H54 (cell line): ENCODE measurements at regions not wholly inside any gene's neighbourhood (a gene's known extent, or its start where the extent isn't known, plus 50 kb on each side); places are given as distances from the start of the nearest gene placed in this dataset.

ENCODE experiments used
- DNase-seq: peaks from one replicate; pipeline ENCODE4 v3.0.0; 2011; ENCODE audit warnings: low spot score, mixed read lengths; ENCODE audit not compliant: insufficient read length
- FAIRE-seq: peaks from 3 replicates; lab custom pipeline; 2011; peaks lifted over from hg19 to GRCh38; lab: Jason Lieb, UNC
- POLR2A ChIP-seq: IDR thresholded peaks from 2 replicates; pipeline ENCODE4 v1.6.1; 2011; ENCODE audit warnings: low read depth, mild to moderate bottlenecking, low read length

DNA sequence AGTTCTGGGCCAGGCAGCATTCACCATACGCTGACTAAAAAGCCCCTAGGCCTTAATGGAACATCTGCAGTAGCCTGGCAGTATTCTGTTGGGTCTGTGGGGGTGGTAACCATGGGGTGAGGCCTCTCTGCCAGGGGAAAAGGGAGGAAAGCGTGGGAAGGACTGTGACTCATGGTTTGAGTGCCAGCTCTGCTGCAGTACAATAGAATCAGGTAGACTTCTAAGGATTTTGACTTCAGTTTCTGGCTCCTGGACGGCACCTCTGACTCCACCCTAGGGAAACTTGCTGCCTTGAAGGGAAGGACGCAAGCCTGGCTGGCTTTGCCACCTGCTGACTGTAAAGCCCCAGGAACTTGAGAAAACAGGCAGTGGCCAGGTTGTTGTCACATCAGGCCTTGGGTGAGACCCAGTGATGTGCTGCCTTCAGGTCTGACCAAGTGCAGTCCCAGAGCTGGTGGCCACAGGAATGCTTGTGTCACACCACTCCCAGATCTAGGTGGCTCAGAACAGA is 148.6 kb downstream of the SUCNR1 start:
- DNase-seq (no peak), FAIRE-seq (peak; percentile 98)
- TF ChIP-seq POLR2A: no peak

DNA sequence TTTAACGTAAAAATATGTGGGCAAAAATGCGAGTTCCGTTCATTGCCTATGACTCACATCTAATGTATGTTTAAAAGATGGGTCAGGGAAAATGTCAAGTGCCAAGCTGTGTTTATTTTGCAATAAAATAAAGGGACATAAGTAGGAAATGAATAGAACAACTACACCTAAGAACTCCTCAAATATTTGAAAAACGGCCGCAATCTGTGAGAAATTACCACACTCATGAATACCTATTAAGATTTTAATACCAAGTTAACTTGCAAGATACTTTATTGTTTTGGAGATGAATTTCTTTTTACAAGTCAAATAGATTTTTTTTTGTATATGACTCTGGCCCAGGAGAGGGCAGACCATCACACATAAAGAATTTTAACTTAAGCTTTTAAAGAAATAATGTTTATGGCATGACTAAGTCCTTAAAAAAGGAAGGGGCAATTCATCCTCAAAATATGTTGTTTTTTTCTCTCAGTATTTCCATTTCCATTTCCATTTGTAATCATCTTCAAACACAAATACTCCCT is 152.7 kb downstream of the SUCNR1 start:
- DNase-seq: no peak
- peak; percentile 96 for FAIRE-seq
- no peak for TF ChIP-seq POLR2A

GRCh38 chr3:152030320-152030719 is 156.9 kb downstream of the SUCNR1 start:
- DNase-seq (no peak), FAIRE-seq (no peak)
- no peak for TF ChIP-seq POLR2A

- no peak for DNase-seq
- no peak for TF ChIP-seq POLR2A
- no peak for FAIRE-seq
Observed at GRCh38 chr3:152031321-152031720, 157.9 kb downstream of the SUCNR1 start.

DNA sequence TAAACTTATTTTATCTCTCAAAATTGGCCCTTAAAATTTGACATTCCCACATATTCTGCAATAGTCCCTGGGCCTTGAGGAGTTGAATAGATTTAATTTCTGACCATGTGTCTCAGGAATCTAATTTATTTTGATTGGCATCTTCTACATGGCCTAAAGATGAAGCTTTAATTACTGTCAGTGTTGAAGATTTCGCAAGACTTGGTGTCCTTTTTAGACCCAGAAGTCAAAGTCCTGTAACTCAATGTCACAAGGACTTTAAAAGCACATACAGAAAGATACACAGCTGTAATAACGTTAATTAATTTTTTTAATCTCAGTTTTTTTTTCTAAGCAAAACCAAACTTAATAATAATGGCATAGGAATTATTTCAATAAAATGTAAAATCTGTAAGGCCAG is 163.9 kb downstream of the SUCNR1 start:
- TF ChIP-seq POLR2A: no peak
- FAIRE-seq (no peak), DNase-seq (no peak)

GRCh38 chr3:152037953-152038352 is 164.5 kb downstream of the SUCNR1 start:
- no peak for FAIRE-seq
- TF ChIP-seq POLR2A: no peak
- no peak for DNase-seq

- FAIRE-seq (no peak), DNase-seq (no peak)
- no peak for TF ChIP-seq POLR2A
Observed at GRCh38 chr3:152038490-152038889, 165.0 kb downstream of the SUCNR1 start.

GRCh38 chr3:152039887-152040286 is 166.4 kb downstream of the SUCNR1 start:
- no peak for TF ChIP-seq POLR2A
- FAIRE-seq (no peak), DNase-seq (no peak)

DNA sequence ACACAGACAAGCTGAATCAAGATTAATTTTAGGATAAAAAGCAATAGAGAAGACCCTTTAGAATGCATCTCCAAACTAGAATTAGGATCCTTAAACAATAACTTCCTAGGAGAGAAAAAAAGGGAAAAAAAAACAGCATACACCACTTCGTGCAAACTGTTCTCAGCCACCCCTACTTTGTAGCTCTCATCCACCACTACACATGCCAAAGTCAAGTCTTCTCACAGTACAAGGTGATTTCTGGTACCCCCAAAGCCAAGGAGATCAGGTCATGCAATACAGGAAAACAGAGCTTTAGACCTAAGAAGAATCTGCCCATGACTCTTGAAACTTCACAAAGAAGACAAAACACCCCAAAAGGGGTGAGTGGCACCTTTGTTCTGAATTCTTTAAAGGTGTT is 166.9 kb downstream of the SUCNR1 start:
- FAIRE-seq (no peak), DNase-seq (no peak)
- no peak for TF ChIP-seq POLR2A

DNA sequence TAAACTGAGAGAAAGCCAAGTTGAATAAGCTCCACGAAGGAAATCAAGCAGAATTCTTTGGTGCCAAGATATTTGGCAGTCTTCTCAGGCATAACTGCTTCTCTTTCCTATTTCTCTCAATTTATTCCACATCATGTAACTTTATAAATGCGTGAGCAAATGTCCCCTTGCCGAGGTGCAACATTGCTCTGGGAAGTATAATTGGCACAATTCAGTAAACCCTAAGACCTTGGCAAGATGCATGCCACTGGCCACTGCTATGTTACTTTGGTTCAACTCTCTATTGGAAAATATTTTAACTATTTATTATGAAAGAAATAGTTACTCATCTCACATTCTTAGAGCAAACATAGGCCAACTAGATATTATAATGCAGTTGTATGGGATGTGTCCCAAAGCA is 170.2 kb downstream of the SUCNR1 start:
- DNase-seq (no peak), FAIRE-seq (no peak)
- no peak for TF ChIP-seq POLR2A

- TF ChIP-seq POLR2A: no peak
- FAIRE-seq (no peak), DNase-seq (no peak)
Observed at GRCh38 chr3:152046280-152046679, 172.8 kb downstream of the SUCNR1 start.

- no peak for TF ChIP-seq POLR2A
- FAIRE-seq (peak; percentile 41), DNase-seq (no peak)
Observed at GRCh38 chr3:152047465-152047864, 174.0 kb downstream of the SUCNR1 start.

GRCh38 chr3:152048831-152049230 is 175.4 kb downstream of the SUCNR1 start:
- DNase-seq (no peak), FAIRE-seq (no peak)
- no peak for TF ChIP-seq POLR2A

DNA sequence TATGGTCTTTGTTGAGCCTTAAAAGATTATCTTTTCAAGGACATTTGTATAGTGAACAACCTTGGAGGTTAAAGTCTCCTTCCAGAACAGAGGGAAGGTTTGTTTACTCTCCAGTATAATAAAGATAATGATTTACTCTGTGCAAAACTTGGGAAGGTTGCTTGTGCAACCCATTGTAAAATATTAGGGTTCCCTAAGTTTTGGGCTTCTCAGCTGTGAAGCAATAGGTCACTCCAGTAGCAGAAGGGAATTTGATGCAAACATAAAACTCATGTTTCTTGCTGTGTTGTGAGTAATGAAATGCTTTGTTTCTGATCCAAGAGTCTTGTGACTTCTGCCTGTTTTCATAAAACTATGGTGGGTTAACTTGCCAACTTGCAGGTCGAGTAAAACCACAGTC is 177.5 kb downstream of the SUCNR1 start:
- FAIRE-seq: no peak

More for the DNA sequence above, 177.5 kb downstream of the SUCNR1 start:
- DNase-seq: no peak
- TF ChIP-seq POLR2A: no peak
